ENCODE measurements at regions not wholly inside any gene's neighbourhood (a gene's known extent, or its start where the extent isn't known, plus 50 kb on each side); places are given as distances from the start of the nearest gene placed in this dataset.

- no peak overlapping the region for H3K4me3 ChIP-seq (ENCODE audit: low read depth, low read length)
- no peak for TF ChIP-seq CTCF (IDR thresholded peaks at IDR 0.05; ENCODE audit: borderline replicate concordance, insufficient read depth, low read depth, low read length)
Measured at GRCh38 chrX:36787752-36788151, 220.4 kb upstream of the FAM47C start.

- H3K4me3 ChIP-seq (ENCODE audit: low read depth, low read length) = no peak overlapping the region
- no peak for TF ChIP-seq CTCF (IDR thresholded peaks at IDR 0.05; ENCODE audit: borderline replicate concordance, insufficient read depth, low read depth, low read length)
Measured at GRCh38 chrX:36803151-36803550, 205.0 kb upstream of the FAM47C start.

GRCh38 chrX:36804066-36804465 lies 204.1 kb upstream of the FAM47C start:
- no peak for TF ChIP-seq CTCF (IDR thresholded peaks at IDR 0.05; ENCODE audit: borderline replicate concordance, insufficient read depth, low read depth, low read length)
- H3K4me3 ChIP-seq (ENCODE audit: low read depth, low read length) = no peak overlapping the region

- no peak overlapping the region for H3K4me3 ChIP-seq (ENCODE audit: low read depth, low read length)
- no peak for TF ChIP-seq CTCF (IDR thresholded peaks at IDR 0.05; ENCODE audit: borderline replicate concordance, insufficient read depth, low read depth, low read length)
Measured at GRCh38 chrX:36844857-36845256, 163.3 kb upstream of the FAM47C start.

GRCh38 chrX:36847496-36847895 lies 160.7 kb upstream of the FAM47C start:
- H3K4me3 ChIP-seq (ENCODE audit: low read depth, low read length) = no peak overlapping the region
- TF ChIP-seq CTCF (IDR thresholded peaks at IDR 0.05; ENCODE audit: borderline replicate concordance, insufficient read depth, low read depth, low read length) = no peak

- no peak for TF ChIP-seq CTCF (IDR thresholded peaks at IDR 0.05; ENCODE audit: borderline replicate concordance, insufficient read depth, low read depth, low read length)
- H3K4me3 ChIP-seq (ENCODE audit: low read depth, low read length) = no peak overlapping the region
Measured at GRCh38 chrX:36849407-36849806, 158.8 kb upstream of the FAM47C start.

- no peak for TF ChIP-seq CTCF (IDR thresholded peaks at IDR 0.05; ENCODE audit: borderline replicate concordance, insufficient read depth, low read depth, low read length)
- H3K4me3 ChIP-seq (ENCODE audit: low read depth, low read length) = no peak overlapping the region
Measured at GRCh38 chrX:36856849-36857248, 151.3 kb upstream of the FAM47C start.

All from GM12875 (cell line).